ENCODE measurements at regions not wholly inside any gene's neighbourhood (a gene's known extent, or its start where the extent isn't known, plus 50 kb on each side); places are given as distances from the start of the nearest gene placed in this dataset.

- TF ChIP-seq POLR2AphosphoS5 (IDR thresholded peaks at IDR 0.05; ENCODE audit: low read depth, low read length) (no peak), CTCF (IDR thresholded peaks at IDR 0.05 in 2 of 3, conservative IDR thresholded peaks at IDR 0.05 in 1 of 3; ENCODE audit: borderline replicate concordance in 1 of 3, insufficient read depth in 1 of 3, low read depth in 2 of 3, low read length in 2 of 3) (no peak), POLR2A (IDR thresholded peaks at IDR 0.05; ENCODE audit: borderline replicate concordance, extremely low read depth, insufficient read depth, insufficient read length) (no peak), ZNF274 (IDR thresholded peaks at IDR 0.05; ENCODE audit: low read depth, low read length) (no peak), EGR1 (IDR thresholded peaks at IDR 0.05; ENCODE audit: low read depth) (no peak)
These were observed 78.2 kb downstream of the IL21 start for GRCh38 chr4:122542411-122543236.
